Liver (tissue), 8 donors: ENCODE measurements at regions not wholly inside any gene's neighbourhood (a gene's known extent, or its start where the extent isn't known, plus 50 kb on each side); places are given as distances from the start of the nearest gene placed in this dataset.

Experiments
- DNase-seq: peaks from one replicate; pipeline ENCODE4 v3.0.0-alpha.2; 2017; ENCODE audit warnings: low spot score
- H3K27ac ChIP-seq, 2 donors: one replicate each; pipeline ENCODE4 v1.7.0; 2013; ENCODE audit warnings: inconsistent platforms in 2 of 2, low read length in 2 of 2, control low read depth in 1 of 2, low read depth in 1 of 2, mild to moderate bottlenecking in 1 of 2
- H3K27me3 ChIP-seq, 4 donors: one replicate each; pipeline versions ENCODE4 v1.6.1 to v1.7.0; 2013; ENCODE audit warnings: low read length in 3 of 4, inconsistent platforms in 1 of 4, mild to moderate bottlenecking in 1 of 4, moderate library complexity in 1 of 4; ENCODE audit not compliant: control insufficient read depth in 4 of 4, insufficient read depth in 4 of 4
- H3K36me3 ChIP-seq, 4 donors: one replicate each; pipeline versions ENCODE4 v1.6.1 to v1.7.0; 2013; ENCODE audit warnings: low read length in 3 of 4, mild to moderate bottlenecking in 3 of 4, low read depth in 1 of 4, moderate library complexity in 1 of 4; ENCODE audit not compliant: control insufficient read depth in 4 of 4, insufficient read depth in 3 of 4
- H3K4me1 ChIP-seq, 4 donors: one replicate each; pipeline versions ENCODE4 v1.6.1 to v1.7.0; 2013; ENCODE audit warnings: low read length in 3 of 4, mild to moderate bottlenecking in 3 of 4, moderate library complexity in 1 of 4; ENCODE audit not compliant: control insufficient read depth in 4 of 4, insufficient read depth in 4 of 4
- H3K4me3 ChIP-seq, 3 donors: one replicate each; pipeline versions ENCODE4 v1.6.1 to v1.7.0; 2013; ENCODE audit warnings: low read length in 3 of 3, control low read depth in 1 of 3, low read depth in 1 of 3, mild to moderate bottlenecking in 1 of 3
- H3K9ac ChIP-seq, 2 donors: one replicate each; pipeline ENCODE4 v1.7.0; 2013; ENCODE audit warnings: low read length in 2 of 2, mild to moderate bottlenecking in 2 of 2, moderate library complexity in 2 of 2, control low read depth in 1 of 2, low read depth in 1 of 2
- H3K9me3 ChIP-seq, 4 donors: one replicate each; pipeline versions ENCODE4 v1.6.1 to v1.7.0; 2013; ENCODE audit warnings: low read length in 3 of 4; ENCODE audit not compliant: control insufficient read depth in 4 of 4
- ATF3 ChIP-seq: IDR thresholded peaks from 2 replicates; pipeline ENCODE4 v1.6.1; 2016; ENCODE audit warnings: antibody characterized with exemption
- EGR1 ChIP-seq, 2 donors: IDR thresholded peaks; 2 replicates each; pipeline ENCODE4 v1.6.1; 2016 to 2018; ENCODE audit warnings: antibody characterized with exemption in 2 of 2, low read depth in 2 of 2
- FOXA1 ChIP-seq: IDR thresholded peaks from 2 replicates; pipeline ENCODE4 v1.6.1; 2016; ENCODE audit warnings: antibody characterized with exemption
- GABPA ChIP-seq, 2 donors: IDR thresholded peaks in 1 of 2; conservative IDR thresholded peaks in 1 of 2; 2 replicates each; pipeline ENCODE4 v1.6.1; 2016; ENCODE audit warnings: antibody characterized with exemption in 2 of 2, mild to moderate bottlenecking in 1 of 2, moderate library complexity in 1 of 2
- HNF4G ChIP-seq: IDR thresholded peaks from 2 replicates; pipeline ENCODE4 v1.6.1; 2016; ENCODE audit warnings: antibody characterized with exemption
- JUND ChIP-seq, 2 donors: IDR thresholded peaks; 2 replicates each; pipeline ENCODE4 v1.6.1; 2016; ENCODE audit warnings: antibody characterized with exemption in 2 of 2
- RAD21 ChIP-seq, 2 donors: IDR thresholded peaks; 2 replicates each; pipeline ENCODE4 v1.6.1; 2016; ENCODE audit warnings: antibody characterized with exemption in 2 of 2, mild to moderate bottlenecking in 2 of 2
- RXRA ChIP-seq, 2 donors: IDR thresholded peaks; 2 replicates each; pipeline ENCODE4 v1.6.1; 2017 to 2018; ENCODE audit warnings: antibody characterized with exemption in 2 of 2, mild to moderate bottlenecking in 1 of 2
- SP1 ChIP-seq: IDR thresholded peaks from 2 replicates; pipeline ENCODE4 v1.6.1; 2018; ENCODE audit warnings: antibody characterized with exemption, mild to moderate bottlenecking
- YY1 ChIP-seq: IDR thresholded peaks from 2 replicates; pipeline ENCODE4 v1.6.1; 2016; ENCODE audit warnings: antibody characterized with exemption, mild to moderate bottlenecking
- WGBS: extraction: QIAGEN DNeasy Blood & Tissue Kit; methylation state at CpG from one replicate; pipeline ENCODE4 v1.1.7; 2013; 5-methylcytosine and 5-hydroxymethylcytosine counted together
- TF ChIP-seq, protein P1 (sequence below): fragments of 150-350 bp; IDR thresholded peaks from 2 replicates; pipeline ENCODE4 v1.5.1; 2017; ENCODE audit warnings: improper control_type of control experiment, low read depth, low read length; ENCODE audit not compliant: missing input control
- donor health status: healthy.
- donor health status: healthy.
- donor health status: healthy.
- donor health status: healthy.
- donor health status: healthy.

DNA sequence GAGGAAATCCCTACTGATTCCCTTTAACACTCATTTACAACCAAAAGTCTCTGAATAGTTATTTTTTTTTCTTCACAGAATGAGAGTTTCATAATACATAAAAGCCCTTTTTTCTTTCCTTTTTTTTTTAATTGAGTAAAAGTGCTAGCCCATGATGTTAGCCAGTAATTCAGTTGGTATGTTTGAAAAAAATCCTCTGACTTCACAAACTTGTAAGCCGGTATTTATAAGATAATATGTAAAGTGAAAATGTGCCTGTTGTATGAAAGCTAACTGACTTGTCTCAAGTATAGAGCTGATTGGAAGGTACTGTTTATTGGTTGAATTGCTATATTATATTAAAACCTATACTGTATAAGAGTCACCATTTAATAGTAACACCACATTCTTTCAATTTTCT, 70.2 kb upstream of the NEIL3 start:
- no peak overlapping the region for H3K27ac ChIP-seq

DNA sequence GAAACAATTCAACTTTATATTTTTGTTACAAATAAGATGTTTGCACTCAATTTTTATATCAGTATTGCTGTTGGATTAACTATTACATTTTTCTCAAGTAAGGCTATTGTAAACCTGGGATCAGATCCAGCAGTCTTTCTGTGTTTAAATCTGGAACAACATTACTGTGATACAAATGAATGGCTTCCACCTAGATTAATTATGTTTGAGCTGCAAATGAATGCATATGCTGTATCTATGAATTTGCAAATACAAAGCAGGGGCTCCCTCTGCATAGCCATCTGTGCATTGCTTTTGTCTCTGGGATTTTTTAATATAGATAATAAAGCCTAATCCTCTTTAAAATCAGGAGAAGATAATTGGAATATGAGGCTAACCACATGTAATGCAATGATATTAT, 69.8 kb upstream of the NEIL3 start:
- DNase-seq: no peak
- no peaks in the 10 kb centered on the region for H3K9me3 ChIP-seq
- TF ChIP-seq, protein P1, sequence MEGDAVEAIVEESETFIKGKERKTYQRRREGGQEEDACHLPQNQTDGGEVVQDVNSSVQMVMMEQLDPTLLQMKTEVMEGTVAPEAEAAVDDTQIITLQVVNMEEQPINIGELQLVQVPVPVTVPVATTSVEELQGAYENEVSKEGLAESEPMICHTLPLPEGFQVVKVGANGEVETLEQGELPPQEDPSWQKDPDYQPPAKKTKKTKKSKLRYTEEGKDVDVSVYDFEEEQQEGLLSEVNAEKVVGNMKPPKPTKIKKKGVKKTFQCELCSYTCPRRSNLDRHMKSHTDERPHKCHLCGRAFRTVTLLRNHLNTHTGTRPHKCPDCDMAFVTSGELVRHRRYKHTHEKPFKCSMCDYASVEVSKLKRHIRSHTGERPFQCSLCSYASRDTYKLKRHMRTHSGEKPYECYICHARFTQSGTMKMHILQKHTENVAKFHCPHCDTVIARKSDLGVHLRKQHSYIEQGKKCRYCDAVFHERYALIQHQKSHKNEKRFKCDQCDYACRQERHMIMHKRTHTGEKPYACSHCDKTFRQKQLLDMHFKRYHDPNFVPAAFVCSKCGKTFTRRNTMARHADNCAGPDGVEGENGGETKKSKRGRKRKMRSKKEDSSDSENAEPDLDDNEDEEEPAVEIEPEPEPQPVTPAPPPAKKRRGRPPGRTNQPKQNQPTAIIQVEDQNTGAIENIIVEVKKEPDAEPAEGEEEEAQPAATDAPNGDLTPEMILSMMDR: no peak
- TF ChIP-seq RAD21 (IDR thresholded peaks at IDR 0.05): no peak
- TF ChIP-seq GABPA (IDR thresholded peaks at IDR 0.05 in 1 of 2, conservative IDR thresholded peaks at IDR 0.05 in 1 of 2): no peak
- TF ChIP-seq HNF4G: no peak
- TF ChIP-seq SP1: no peak
- no peak for TF ChIP-seq EGR1 (IDR thresholded peaks at IDR 0.05; ENCODE audit: low read depth in 2 of 2)
- TF ChIP-seq ATF3: no peak
- no peak for TF ChIP-seq YY1
- TF ChIP-seq RXRA (IDR thresholded peaks at IDR 0.05): no peak
- no peak overlapping the region for H3K9ac ChIP-seq
- H3K4me1 ChIP-seq: no peaks in the 10 kb centered on the region
- H3K27me3 ChIP-seq: no peaks in the 10 kb centered on the region
- no peak overlapping the region for H3K4me3 ChIP-seq
- no peaks in the 10 kb centered on the region for H3K36me3 ChIP-seq
- H3K27ac ChIP-seq: no peak overlapping the region

More for the DNA sequence above, 70.2 kb upstream of the NEIL3 start:
- H3K4me3 ChIP-seq: no peak overlapping the region
- no peaks in the 10 kb centered on the region for H3K36me3 ChIP-seq
- TF ChIP-seq FOXA1: no peak
- TF ChIP-seq JUND (IDR thresholded peaks at IDR 0.05): no peak
- no peak for TF ChIP-seq RXRA (IDR thresholded peaks at IDR 0.05)
- H3K9me3 ChIP-seq: no peaks in the 10 kb centered on the region
- H3K27me3 ChIP-seq: no peaks in the 10 kb centered on the region
- 79% methylated on average over 1 of the region's 1 CpG for WGBS
- DNase-seq: no peak
- no peaks in the 10 kb centered on the region for H3K4me1 ChIP-seq
- H3K9ac ChIP-seq: no peak overlapping the region

GRCh38 chr4:177242651-177243286, 66.9 kb upstream of the NEIL3 start:
- Histone ChIP-seq H3K4me1 (no peaks in the 10 kb centered on the region), H3K27me3 (no peaks in the 10 kb centered on the region), H3K9me3 (no peaks in the 10 kb centered on the region), H3K9ac (no peak overlapping the region), H3K36me3 (no peaks in the 10 kb centered on the region), H3K27ac (no peak overlapping the region), H3K4me3 (no peak overlapping the region)
- TF ChIP-seq GABPA (IDR thresholded peaks at IDR 0.05 in 1 of 2, conservative IDR thresholded peaks at IDR 0.05 in 1 of 2): no peak
- WGBS: 83% methylated on average over 7 of the region's 7 CpGs
- no peak for DNase-seq
